BJ (cell line): ENCODE measurements at regions not wholly inside any gene's neighbourhood (a gene's known extent, or its start where the extent isn't known, plus 50 kb on each side); places are given as distances from the start of the nearest gene placed in this dataset.
A peak's percentile ranks its signal among the peaks of the same experiment; 100 is the strongest.

Experiments used
- CTCF ChIA-PET: fragments of 350-600 bp; formaldehyde crosslinking; extraction: SDS; loops from one replicate; lab custom pipeline; 2021; ENCODE audit warnings: antibody characterized with exemption, inconsistent platforms; lab: Yijun Ruan, JAX
- POLR2A ChIA-PET: fragments of 300-600 bp; sonication (Branson Sonifier 250); formaldehyde crosslinking; extraction: SDS; loops from one replicate; lab custom pipeline; 2021; ENCODE audit warnings: antibody characterized with exemption; lab: Charles Lee
- DNase-seq: peaks from one replicate; pipeline ENCODE4 v3.0.0-alpha.2; 2011; ENCODE audit warnings: low read depth
- H3K27me3 ChIP-seq: 2 replicates; pipeline ENCODE4 v1.6.0; 2011; ENCODE audit warnings: low read length; ENCODE audit not compliant: control insufficient read depth, insufficient read depth
- H3K36me3 ChIP-seq: 2 replicates; pipeline ENCODE4 v1.5.1; 2011; ENCODE audit warnings: low read length; ENCODE audit not compliant: control insufficient read depth, insufficient read depth
- H3K4me3 ChIP-seq: 2 replicates; pipeline ENCODE4 v1.5.1; 2011; ENCODE audit warnings: low read depth, mild to moderate bottlenecking, control low read depth, low read length
- TF ChIP-seq, protein P1 (sequence below): IDR thresholded peaks from 2 replicates; pipeline ENCODE4 v1.5.1; 2011; ENCODE audit warnings: low read depth, mild to moderate bottlenecking, control low read depth, inconsistent platforms, low read length, moderate library complexity; ENCODE audit not compliant: insufficient read depth

DNA sequence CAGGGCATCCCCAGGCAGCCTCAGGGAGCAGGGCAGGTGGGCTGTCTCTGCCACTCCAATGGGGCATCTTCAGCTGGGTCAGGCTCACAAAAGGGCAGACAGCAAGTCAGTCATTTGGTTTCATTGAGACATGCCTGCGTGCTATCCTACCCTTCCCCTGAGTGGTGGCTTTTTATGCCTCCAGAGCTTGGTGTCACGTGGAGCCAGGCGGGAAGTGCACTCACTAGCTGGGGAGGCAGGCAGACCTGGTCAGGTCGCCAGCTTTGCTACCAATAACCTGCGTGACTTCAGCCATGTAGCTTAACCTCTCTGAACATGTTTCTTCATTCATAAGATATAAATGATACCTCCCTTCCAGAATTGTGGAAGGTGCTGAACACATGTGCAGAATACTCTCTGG, 415.0 kb downstream of the SOX9 start:
- Histone ChIP-seq H3K4me3 (no peak overlapping the region), H3K36me3 (no peaks in the 10 kb centered on the region), H3K27me3 (no peaks in the 10 kb centered on the region)
- ChIA-PET CTCF (no interaction called here), POLR2A (no interaction called here)
- TF ChIP-seq, protein P1, sequence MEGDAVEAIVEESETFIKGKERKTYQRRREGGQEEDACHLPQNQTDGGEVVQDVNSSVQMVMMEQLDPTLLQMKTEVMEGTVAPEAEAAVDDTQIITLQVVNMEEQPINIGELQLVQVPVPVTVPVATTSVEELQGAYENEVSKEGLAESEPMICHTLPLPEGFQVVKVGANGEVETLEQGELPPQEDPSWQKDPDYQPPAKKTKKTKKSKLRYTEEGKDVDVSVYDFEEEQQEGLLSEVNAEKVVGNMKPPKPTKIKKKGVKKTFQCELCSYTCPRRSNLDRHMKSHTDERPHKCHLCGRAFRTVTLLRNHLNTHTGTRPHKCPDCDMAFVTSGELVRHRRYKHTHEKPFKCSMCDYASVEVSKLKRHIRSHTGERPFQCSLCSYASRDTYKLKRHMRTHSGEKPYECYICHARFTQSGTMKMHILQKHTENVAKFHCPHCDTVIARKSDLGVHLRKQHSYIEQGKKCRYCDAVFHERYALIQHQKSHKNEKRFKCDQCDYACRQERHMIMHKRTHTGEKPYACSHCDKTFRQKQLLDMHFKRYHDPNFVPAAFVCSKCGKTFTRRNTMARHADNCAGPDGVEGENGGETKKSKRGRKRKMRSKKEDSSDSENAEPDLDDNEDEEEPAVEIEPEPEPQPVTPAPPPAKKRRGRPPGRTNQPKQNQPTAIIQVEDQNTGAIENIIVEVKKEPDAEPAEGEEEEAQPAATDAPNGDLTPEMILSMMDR: no peak
- DNase-seq: no peak

DNA sequence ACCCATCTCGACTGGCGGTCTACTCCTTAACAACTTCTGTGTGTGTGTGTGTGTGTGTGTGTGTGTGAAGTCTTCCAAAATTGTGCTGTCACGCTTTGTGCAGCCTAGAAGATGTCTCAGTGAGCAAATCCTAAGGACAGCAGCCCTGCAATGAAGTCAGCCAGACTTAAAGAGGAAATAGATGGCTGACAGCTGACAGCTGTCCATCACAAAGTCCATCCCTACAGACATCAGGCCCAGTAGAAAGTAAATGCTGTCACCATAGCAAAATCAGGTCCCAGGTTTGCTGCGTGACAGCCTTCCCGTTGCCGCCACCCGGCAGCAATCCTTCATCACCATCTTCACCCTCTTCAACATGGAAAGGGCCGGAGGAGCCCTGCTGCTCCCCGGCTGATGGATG, 416.0 kb downstream of the SOX9 start:
- no peaks in the 10 kb centered on the region for H3K36me3 ChIP-seq
- no peak overlapping the region for H3K4me3 ChIP-seq
- ChIA-PET POLR2A (no interaction called here), CTCF (no interaction called here)
- TF ChIP-seq, protein P1: no peak
- no peak for DNase-seq
- no peaks in the 10 kb centered on the region for H3K27me3 ChIP-seq

DNA sequence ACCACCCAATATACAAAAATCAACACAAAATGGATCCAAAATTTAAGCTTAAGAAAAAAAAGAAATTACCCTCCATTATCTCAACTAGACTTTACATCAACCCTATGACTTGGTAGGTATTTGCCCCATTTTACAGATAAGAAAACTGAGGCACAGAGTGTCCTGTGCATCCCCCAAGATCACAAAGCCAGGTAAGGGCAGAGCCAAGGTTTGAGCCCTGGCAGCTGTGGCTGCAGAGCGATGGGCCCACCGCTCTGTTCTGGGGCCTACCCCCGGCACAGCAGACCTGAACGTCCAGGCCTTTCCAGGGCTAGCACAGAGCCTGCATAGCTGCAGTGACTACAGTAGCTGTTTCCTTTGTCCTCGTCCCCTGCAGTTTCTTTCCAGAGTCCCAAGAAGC, 417.6 kb downstream of the SOX9 start:
- H3K36me3 ChIP-seq: no peaks in the 10 kb centered on the region
- POLR2A ChIA-PET: interaction anchor here (0.6 kb wide), 1 partner anchor 8 kb away, joined by 4 read pairs; no protein-coding TSS in a partner anchor
- H3K4me3 ChIP-seq: no peak overlapping the region
- TF ChIP-seq, protein P1: no peak
- H3K27me3 ChIP-seq: no peaks in the 10 kb centered on the region
- DNase-seq: no peak
- CTCF ChIA-PET: interaction anchor here (0.7 to 3.0 kb wide), 10 partner anchors 9 to 1772 kb away, joined by 3 to 20 read pairs (median 4); partner anchors contain the start of gene SOX9

DNA sequence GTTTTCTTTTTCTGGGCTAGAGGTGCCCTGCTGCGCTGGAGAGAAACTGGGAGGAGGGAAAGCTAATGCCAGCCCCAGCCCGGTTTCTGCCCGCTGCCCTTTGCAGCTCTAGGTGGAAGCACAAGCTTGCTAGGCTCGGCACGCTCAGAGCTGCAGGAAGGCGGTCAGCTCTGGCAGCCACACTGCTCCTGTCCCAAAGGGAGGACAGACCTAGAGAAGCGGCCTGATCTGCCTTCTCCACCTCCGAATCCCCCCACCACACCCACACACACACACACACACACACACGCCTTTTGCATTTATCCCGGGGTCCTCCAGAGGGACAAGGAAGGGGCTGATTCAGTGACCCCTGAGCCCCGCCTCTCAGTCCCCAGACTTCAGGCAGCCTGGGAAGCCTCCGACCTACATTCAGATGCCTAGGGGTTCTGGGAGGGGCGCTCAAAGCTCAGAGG, 418.1 kb downstream of the SOX9 start:
- Histone ChIP-seq H3K4me3 (no peak overlapping the region), H3K27me3 (no peaks in the 10 kb centered on the region), H3K36me3 (no peaks in the 10 kb centered on the region)
- POLR2A ChIA-PET: no interaction called here
- CTCF ChIA-PET: interaction anchor here (0.6 to 3.0 kb wide), 15 partner anchors 10 to 1772 kb away, joined by 3 to 20 read pairs (median 4); partner anchors contain the start of gene SOX9
- TF ChIP-seq, protein P1: no peak
- DNase-seq: no peak

DNA sequence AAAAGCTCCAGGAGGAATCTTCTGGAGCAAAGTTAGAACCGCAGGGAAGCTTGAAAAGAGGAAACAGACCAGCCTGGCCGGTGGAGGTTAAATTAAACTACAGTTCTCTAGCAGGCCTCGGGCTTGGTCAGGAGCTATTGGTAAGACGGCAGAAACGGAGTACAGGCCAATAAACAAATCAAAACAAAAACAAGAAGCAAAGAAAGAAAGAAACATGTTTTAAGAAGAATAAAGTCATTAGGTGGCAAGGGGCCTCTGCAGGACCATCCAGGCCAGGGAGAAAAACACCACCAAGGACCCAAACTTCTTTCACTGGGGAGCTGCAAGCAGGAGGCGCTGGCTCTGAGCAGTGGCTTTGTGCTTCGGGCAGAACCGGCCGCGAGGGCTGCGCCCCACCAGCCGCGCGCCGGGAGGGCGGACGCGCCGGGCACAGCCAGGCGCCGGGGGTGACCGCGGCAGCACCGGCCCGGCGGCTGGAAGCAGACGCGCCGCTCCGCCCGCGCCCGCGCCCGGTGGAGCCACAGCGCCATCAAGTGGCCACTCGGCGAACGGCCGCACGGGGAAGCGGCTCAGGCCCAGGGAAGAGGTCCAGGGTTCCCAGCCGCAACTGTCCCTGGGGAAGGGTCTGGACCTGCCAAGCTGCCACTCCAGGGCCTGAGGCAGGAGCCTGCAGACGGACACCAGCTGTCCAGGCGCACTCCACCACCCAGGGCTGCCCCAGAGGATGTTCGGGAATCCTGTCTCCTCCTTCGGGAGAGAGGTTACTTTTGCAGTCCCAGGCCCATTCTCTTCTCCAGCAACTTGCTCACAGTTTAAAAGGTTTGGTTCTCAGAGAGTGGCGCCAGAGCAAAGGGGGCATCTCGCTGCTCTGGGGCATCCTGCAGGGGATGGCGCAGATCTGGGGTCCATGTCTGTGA, 419.4 kb downstream of the SOX9 start:
- H3K4me3 ChIP-seq: peak overlapping the region; percentile 20; the same call in 1 of the 2 replicates
- no peaks in the 10 kb centered on the region for H3K36me3 ChIP-seq
- TF ChIP-seq, protein P1: peak; percentile 78
- H3K27me3 ChIP-seq: no peaks in the 10 kb centered on the region
- no peak for DNase-seq
- POLR2A ChIA-PET: no interaction called here
- CTCF ChIA-PET: interaction anchor here (0.6 to 3.0 kb wide), 25 partner anchors 9 to 1774 kb away, joined by 3 to 20 read pairs (median 4); partner anchors contain the start of gene SOX9
